ENCODE measurements at regions not wholly inside any gene's neighbourhood (a gene's known extent, or its start where the extent isn't known, plus 50 kb on each side); places are given as distances from the start of the nearest gene placed in this dataset.

DNA sequence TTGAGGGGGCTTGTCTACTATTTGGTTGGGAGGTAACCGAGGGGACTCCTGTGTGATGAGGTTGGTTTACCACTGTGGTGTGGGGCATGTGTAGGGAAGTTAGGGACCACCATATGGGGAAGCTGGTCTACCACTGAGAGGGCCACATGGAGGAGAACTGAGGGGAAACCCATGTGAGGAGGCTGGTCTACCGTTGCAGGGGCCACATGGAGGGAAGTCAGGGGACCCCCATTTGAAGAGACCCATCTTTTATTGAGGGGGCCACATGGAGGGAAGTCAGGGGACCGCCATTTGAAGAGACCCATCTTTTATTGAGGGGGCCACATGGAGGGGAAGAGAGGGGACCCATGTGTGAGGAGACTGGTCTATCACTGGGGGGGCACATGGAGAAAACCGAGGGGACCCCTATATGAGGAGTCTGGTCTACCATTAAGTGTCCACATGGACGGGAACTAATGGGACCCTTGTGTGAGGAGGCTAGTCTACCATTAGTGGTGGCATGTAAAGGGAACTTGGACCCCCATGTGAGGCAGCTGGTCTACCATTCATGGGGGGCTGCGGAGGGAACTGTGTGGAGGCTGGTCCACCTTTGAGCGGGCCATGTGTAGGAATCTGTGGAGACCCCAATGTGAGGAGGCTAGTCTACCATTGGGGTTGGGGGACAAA is 165.5 kb downstream of the FBLN2 start:
- DNase-seq = no peak

DNA sequence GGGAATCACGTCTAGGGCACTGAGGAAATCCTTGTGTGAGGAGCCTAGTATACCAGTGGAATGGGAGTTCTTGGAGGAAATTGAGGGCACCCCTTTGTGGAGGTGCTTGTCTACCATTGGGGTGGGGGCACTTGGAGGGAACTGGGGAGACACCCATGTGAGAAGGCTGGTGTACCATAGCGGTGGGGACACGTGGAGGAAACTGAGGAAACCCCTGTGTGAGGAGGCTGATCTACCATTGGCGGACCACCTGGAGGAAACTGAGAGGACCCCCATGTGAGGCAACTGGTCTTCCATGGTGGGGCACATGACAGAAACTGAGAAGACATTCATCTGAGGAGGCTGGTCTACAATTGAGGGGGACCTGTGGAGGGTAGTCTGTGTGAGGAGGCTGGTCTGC is 164.5 kb downstream of the FBLN2 start:
- DNase-seq = no peak

DNA sequence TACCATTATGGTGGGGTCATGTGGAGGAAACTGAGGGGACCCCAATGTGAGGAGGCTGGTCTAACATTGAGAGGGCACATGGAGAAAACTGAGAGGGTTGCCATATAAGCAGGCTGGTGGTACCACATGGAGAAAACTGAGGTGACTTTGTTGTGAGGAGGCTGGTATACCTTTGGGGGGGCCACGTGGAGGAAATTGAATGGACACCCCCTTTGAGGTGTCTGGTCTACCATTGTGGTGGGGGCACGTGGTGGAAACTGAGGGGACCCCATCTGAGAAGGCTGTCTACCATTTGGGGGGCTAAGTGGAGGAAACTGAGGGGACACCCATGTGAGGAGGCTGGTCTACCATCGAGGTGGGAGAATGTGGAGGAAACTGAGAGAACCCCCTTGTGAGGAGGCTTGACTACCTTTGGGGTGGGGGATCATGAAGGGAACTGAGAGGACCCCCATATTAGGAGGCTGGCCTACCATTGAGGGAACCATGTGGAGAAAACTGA is 163.8 kb downstream of the FBLN2 start:
- DNase-seq = no peak

DNA sequence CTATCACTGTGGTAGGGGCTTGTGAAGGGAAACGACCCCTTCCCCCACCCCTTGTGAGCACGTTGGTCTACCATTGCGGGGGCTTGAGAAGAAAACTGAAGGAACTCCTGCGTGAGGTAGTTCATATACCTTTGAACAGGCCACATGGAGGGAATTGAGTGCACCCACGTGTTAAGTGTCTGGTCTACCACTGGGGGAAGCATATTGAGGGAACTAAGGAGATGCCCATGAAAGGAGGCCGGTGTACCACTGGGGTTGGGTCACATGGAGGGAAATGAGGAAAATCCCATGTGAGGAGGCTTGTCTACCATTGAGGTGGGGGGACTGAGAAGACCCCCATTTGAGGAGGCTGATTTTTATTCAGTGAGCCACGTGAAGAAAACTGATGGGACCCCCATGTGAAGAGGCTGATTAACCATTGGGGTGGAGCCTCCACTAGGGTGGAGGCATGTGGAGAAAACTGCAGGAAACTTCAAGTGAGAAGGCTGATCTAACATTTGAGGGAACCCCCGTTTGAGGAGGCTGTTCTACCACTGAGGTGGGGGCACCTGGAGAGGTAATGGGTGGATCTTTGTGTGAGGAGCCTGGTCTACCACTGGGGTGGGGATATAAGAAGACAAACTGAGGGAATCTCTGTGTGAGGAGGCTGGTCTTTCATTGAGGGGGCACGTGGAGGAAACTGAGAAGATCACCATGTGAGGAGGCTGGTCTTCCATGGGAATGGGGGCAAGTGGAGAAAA is 163.2 kb downstream of the FBLN2 start:
- DNase-seq = no peak

DNA sequence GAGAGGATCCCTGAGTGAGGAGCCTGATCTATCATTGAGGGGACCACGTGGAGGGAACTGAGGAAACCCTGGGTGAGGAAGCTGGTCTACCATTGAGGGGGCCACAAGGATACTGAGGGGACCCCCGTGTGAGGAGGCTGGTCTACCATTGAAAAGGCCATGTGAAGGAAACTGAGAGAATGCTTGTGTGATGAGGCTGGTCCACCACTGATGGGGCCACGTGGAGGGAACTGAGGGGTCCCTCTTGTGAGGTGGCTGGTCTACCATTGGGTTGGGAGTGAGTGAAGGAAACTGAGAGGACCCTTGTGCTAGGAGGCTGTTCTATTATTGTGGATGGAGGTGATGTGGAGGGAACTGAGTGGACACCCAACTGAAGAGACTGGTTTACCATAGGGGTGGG is 161.3 kb downstream of the FBLN2 start:
- no peak for DNase-seq

DNA sequence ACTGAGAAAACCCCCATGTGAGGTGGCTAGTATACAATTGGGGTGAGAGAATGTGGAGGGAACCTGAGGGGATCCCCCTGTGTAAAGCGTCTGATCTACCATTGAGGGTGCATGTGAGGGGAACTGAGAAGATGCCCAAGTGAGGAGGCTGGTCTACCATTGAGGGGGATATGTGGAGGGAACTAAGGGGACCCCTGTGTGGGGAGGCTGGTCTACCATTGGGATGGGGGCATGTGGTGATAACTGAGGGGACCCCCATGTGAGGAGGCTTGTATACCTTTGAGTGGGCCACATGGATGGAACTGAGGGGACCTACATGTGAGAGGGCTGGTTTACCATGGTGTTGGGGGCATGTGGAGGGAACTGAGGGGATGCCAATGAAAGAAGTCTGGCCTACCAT is 160.8 kb downstream of the FBLN2 start:
- DNase-seq = no peak

DNA sequence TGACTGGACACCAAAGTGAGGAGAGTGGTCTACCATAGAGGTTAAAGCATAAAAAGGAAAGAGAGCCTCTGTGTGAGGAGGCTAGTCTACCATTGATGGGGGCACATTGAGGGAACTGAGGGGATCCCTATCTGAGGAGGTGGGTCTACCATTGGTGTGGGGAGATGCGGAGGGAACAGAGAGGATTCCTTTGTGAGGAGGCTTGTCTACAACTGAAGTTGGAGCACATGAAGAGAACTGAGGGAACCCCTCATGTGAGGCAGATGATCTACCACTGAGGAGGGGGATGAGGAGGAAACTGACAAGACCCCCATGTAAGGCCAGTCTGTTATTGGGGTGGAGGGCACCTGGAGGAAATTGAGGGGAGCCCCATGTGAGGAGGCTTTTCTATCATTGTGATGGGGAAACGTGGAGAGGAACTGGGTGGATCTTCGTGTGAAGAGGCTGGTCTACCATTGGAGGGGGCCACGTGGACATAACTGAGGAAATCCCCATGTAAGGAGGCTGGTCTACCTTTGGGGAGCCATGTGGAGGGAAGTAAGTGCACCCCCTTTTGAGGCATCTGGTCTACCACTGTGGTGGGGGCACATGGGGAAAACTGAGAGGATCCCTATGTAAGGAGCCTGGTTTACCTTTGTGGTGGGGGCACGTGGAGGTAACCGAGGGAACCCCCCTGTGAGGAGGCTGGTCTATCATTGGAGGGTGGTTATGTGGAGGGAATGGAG is 160.1 kb downstream of the FBLN2 start:
- DNase-seq = no peak

DNA sequence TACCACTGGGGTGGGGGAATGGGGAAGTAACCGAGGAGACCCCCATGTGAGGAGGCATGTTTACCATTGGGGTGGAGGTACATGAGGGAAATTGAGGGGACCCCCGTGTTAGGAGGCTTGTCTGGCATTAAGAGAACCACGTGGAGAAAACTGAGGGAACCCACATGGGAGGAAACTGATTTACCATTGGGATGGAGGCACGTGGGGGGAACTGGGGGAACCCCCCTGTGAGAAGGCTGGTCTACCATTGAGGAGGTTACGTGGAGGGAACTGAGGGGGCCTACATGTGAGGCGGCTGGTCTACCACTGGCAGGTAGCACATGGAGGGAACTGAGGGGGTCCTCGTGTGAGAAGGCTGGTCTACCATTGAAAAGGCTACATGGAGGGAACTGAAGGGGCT is 159.4 kb downstream of the FBLN2 start:
- no peak for DNase-seq

DNA sequence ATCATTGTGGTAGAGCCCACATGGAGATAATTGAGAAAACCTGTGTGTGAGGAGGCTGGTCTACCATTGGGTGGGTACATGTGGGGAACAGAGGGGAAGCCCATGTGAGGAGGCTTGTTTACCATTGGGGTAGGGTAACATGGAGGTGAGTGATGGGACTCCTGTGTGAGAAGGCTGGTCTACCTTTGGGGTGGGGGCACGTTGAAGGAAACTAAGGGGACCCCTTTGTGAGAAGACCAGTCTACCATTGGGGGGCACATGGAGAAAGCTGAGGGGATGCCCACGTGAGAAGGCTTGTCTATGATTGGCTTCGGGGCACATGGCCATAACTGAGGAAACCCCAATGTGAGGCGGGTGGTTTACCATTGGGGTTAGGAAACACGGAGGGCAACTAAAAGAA is 158.5 kb downstream of the FBLN2 start:
- no peak for DNase-seq

DNA sequence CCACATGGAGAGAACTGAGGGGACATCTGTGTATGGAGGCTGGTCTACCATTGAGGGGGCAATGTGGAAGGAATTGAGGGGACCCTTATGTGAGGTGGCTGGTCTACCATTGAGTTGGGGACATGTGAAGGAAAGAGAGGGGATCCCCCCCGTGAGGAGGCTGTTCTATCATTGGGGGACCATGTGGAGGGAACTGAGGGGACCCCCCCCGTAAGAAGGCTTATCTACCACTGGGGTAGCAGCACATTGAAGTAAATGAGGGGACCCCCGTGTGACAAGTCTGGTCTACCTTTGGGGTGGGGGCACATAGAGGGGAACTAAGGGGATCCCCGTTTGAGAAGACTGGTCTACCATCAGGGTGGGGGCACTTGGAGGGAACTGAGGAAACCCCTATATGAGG is 158.0 kb downstream of the FBLN2 start:
- no peak for DNase-seq

DNA sequence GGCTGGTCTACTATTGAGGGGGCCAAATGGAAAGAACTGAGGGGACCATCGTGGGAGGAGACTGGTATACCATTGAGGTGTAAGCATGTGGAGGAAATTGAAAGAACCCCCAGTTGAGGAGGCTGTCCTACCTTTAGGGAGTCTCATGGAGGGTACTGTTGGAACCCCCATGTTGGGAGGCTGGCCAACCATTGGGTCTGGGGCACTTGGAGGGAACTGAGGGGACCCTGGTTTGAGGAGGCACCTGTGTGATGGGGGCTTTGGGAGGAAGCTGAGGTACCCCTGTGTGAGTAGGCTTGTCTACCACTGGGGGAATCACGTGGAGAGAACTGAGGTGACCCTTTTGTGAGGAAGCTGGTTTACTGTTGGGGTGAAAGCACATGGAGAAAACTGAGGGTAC is 157.5 kb downstream of the FBLN2 start:
- DNase-seq = no peak

DNA sequence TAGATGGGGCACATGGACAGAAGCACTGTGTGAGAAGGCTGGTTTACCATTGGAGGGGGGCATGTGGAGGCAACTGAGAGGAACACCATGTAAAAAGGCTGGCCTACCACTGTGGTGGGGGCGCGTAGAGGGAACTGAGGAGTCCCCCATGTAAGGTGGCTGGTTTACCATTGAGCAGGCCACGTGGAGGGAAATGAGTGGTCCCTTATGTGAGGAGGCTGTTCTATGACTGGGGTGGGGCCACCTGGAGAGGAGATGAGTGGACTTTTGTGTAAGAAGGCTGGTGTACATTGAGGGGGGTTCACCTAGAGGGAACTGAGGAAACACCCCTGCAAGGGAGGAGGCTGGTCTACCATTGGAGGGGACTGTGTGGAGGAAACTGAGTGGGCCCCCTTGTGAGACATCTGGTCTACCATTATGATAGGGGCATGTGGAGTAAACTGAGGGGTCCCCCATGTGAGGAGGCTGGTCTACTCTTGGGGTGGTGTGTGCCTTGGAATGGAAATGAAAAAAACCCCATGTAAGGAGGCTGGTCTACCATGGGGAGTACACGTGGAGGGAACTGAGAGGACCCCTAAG is 156.9 kb downstream of the FBLN2 start:
- DNase-seq = no peak

DNA sequence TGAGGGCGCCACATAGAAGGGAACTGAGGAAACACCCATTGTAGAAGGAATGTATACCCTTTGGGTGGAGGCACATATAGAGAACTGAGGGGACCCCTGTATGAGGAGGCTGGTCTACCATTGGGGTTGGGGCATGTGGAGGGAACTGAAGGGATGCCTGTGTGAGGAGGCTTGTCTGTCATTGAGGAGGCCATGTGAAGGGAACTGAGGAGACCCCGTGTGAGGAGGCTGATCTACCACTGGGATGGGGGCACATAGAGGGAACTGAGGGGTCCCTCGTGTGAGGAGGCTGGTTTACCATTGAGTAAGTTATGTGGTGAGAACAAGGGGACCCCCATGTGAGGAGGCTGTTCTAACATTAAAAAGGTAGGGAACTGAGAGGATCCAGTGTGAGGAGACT is 156.1 kb downstream of the FBLN2 start:
- no peak for DNase-seq

DNA sequence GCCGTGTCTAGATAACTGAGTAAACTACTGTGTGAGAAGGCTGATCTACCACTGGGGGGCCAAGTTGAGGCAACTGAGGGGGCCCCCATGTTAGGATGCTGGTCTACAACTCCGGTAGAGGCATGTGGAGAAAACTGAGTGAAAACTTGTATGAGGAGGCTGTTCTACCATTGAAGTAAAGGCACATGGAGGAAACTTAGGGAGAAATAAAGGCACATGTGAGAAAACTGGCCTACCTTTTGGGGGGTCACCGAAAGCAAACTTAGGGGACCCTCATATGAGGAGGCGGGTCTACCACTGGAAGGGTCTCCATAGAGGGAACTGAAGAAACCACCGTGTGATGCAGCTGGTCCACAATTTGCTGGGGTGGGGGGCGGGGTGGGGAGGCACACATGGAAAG is 155.2 kb downstream of the FBLN2 start:
- no peak for DNase-seq

DNA sequence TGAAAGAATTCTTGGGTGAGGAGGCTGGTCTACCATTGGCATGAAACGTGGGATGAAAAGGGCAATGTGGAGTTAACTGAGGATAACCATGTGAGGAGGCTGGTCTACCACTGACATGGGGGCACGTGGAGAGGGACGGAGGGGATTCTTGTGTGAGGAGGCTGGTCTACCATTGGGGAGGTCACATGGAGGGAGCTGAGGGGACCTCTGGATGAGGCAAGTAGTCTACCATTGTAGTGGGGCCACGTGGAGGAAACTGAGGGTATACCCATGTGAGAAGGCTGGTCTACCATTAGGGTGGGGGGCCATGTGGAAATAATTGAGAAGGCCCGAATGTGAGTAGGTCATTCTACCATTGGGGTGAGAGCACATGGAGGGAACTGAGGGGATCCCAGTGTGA is 154.1 kb downstream of the FBLN2 start:
- DNase-seq = no peak

DNA sequence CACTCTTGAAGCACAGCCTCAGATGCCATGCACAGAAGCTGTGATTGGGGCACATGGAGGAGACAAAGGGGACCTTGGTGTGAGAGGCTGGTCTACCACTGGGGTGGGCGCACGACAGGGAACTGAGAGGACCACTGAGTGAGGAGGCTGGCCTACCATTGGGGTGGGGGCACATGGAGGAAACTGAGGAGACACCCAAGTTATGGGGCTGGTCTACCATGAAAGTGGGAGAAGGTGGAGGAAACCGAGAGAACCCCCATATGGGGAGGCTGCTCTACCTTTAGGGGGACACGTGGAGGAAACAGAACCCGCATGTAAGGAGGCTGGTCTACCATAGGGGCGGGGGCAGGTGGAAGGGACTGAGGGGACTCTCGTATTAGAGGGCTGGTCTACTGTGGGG is 153.4 kb downstream of the FBLN2 start:
- DNase-seq = no peak

DNA sequence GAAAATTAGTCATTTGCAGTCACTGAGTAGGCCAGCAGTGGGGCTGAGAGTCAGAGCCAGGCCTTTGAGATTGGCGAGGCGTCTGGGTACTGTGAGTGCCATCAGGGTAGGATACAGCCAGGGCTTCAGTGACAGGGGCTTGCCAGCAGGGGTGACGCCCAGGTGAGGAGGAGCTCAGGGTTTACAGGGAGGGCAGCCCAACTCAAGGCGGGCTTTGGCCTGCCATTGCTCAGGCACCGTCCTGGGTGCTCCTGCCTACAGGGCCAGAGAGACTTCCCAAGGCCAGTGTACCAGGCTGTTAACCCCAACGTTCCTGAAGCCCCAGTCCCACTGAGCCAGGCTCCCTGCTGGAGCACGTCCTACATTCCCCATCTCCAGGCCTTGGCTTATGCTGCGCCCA is 152.0 kb downstream of the FBLN2 start:
- no peak for DNase-seq

DNA sequence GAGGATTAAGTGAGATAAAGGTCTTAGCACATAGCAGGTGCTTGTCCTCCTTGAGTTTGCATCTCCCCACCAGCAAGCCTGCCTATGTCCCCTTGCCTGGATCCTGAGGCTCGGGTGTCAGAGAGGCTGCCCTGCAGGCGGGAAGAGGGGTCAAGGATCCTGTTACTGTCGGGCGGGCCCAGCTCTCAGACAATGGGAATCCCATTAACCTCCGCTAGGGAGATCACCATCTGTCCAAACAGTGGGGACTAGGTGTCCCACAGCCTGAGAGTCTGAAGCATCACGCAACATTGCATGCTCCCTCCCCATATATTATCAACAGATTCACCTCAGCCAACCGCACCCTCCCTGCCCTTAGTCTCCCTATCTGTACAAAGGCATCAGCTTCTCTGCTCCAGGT is 151.4 kb downstream of the FBLN2 start:
- no peak for DNase-seq

DNA sequence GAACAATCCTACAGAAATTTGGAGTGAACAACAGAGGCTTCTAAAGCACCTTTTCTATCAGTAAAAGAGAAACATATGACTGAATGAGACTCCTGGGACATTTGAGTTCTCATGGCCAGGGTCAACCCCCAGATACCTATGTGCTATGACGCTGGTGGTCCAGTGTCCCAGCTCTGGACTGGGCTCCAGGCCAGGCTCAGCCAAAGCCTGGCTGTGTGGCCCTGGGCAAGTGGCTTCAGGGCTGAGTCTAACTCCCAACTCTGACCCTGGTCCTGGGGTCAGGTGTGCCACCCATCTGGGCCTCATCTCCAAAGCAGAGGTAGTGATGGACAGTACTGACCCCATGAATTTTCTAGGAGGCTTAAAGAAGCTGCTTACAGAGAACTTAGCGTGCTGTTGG is 147.8 kb downstream of the FBLN2 start:
- no peak for DNase-seq

DNA sequence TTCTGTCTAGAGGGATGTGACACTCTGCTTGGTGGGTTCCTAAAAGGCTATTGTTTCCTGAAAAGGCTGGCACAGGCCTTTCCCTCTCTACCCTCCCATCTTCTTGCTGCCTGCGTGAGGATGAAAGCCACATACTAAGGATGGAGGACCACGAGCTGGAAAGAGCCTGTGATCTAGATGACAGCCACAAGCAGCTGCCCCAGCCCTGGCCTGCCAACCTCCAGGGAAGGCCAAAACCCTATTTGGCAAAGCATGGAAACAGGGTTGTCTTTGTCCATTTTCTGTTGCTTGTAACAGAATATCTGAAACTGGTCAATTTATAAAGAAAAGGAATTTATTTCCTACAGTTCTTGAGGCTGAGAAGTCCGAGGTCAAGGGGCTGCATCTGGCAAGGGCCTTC is 144.5 kb downstream of the FBLN2 start:
- DNase-seq = peak; percentile 17 to 36 (median 22)

DNA sequence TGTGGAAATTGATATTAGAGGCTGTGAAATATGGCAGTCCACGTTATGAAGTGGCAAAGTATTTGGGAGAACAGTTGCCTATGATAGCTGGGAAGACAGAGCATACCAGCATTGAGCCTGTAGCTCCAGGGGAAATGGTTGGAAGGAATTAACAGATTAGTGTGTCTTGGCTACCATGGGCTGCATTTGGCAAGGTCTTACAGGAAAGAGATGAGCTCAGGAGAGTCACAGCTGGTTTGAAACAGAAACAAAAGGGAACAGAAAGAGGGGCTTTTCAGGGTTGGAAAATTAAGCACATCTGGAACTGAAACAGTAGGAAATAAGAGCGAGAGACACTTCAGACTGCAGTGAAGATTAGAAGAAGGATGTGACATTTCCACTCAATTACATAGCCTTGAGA is 141.7 kb downstream of the FBLN2 start:
- peak; percentile 25 to 57 (median 32) for DNase-seq

DNA sequence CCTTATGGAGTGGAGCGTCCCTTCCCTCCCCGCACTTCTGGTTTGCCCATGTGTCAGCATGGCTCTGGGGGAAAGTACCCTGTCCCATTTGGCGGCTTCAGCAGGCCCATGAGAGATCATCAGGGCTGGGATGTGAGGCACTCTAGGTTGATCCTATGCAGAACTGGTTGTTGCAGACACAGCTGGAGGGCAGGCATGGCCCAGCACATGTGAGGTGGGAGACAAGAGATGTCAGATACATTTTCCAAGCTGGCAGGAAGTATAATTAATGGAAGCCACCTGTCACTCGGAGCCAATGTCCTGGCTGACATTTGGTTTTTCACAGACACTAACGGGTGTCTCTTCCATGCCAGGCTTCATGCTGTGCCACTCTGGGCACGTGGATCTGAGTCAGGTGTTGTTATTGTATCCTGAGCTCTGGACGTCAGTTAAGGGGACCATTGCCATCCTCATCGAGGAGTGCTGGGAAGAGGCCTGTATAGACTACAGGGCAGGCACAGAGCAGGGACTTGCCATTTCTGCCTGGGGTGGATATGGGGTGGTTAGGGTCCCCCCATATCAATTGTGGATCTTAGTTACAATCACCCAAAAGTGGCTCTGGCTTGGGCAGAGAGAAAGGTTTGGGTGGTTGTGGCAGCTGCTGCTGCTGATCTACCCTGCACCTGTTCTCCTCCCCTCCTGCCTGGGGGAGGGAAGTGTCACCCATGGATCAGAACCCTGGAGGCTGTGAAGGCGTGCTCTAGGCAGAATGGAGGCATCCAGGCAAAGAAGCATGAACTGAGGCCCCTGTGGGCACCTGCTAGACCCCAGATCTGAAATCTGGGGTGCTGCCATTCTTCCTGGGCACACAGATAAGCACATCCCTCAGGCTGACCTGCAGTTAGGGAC is 140.7 kb downstream of the FBLN2 start:
- DNase-seq = peak; percentile 22 to 35 (median 26)
